CD14-positive monocyte (primary cell): ENCODE measurements at regions not wholly inside any gene's neighbourhood (a gene's known extent, or its start where the extent isn't known, plus 50 kb on each side); places are given as distances from the start of the nearest gene placed in this dataset.

ENCODE experiments used
- DNase-seq, 3 donors: peaks; one replicate each; pipeline ENCODE4 v3.0.0-alpha.2; 2011 to 2022
- H2AFZ ChIP-seq: 2 replicates; pipeline ENCODE4 v1.6.0; 2012; ENCODE audit warnings: mild to moderate bottlenecking, low read depth, low read length, inconsistent platforms; ENCODE audit not compliant: insufficient read depth, poor library complexity, severe bottlenecking
- H3K27ac ChIP-seq, 2 donors: 1 replicate in 1 of 2; 2 replicates in 1 of 2; pipeline ENCODE4 v1.5.1; 2012 to 2013; ENCODE audit warnings: low read length in 2 of 2, control low read depth in 1 of 2, inconsistent platforms in 1 of 2, low read depth in 1 of 2, mild to moderate bottlenecking in 1 of 2
- H3K27me3 ChIP-seq, 2 donors: one replicate each; pipeline versions ENCODE4 v1.6.0 to v1.6.1; 2011 to 2013; ENCODE audit warnings: low read length in 2 of 2; ENCODE audit not compliant: control insufficient read depth in 2 of 2, insufficient read depth in 2 of 2
- H3K36me3 ChIP-seq, 2 donors: replicated peaks in 1 of 2; 1 replicate in 1 of 2; 2 replicates in 1 of 2; pipeline versions ENCODE4 v1.5.1 to v1.6.1; 2012 to 2013; ENCODE audit warnings: low read length in 2 of 2, control low read depth in 1 of 2, inconsistent platforms in 1 of 2, mild to moderate bottlenecking in 1 of 2; ENCODE audit not compliant: insufficient read depth in 2 of 2, control insufficient read depth in 1 of 2
- H3K4me1 ChIP-seq, 2 donors: 1 replicate in 1 of 2; 2 replicates in 1 of 2; pipeline versions ENCODE4 v1.5.1 to v1.6.1; 2012 to 2013; ENCODE audit warnings: low read length in 2 of 2, control low read depth in 1 of 2, inconsistent platforms in 1 of 2, mild to moderate bottlenecking in 1 of 2, moderate library complexity in 1 of 2; ENCODE audit not compliant: insufficient read depth in 2 of 2, control insufficient read depth in 1 of 2
- H3K4me2 ChIP-seq: replicated peaks from 2 replicates; pipeline ENCODE3; 2012; ENCODE audit warnings: low read length, moderate library complexity, mild to moderate bottlenecking; ENCODE audit not compliant: poor library complexity, severe bottlenecking; ENCODE audit errors: extremely low read depth
- H3K4me3 ChIP-seq, 3 experiments: fragments of 200-600 bp in 1 of 3; sonication (generic) in 1 of 3; replicated peaks in 1 of 3; 1 replicate in 2 of 3; 2 replicates in 1 of 3; pipeline ENCODE4 v1.5.1; 2011 to 2013; ENCODE audit warnings: low read length in 3 of 3, mild to moderate bottlenecking in 3 of 3, control low read depth in 2 of 3, low read depth in 2 of 3, inconsistent platforms in 1 of 3, moderate library complexity in 1 of 3
- H3K79me2 ChIP-seq: 2 replicates; pipeline ENCODE4 v1.6.0; 2012; ENCODE audit warnings: mild to moderate bottlenecking, control low read depth, inconsistent platforms, low read length, moderate library complexity; ENCODE audit not compliant: insufficient read depth
- H3K9ac ChIP-seq: 2 replicates; pipeline ENCODE4 v1.6.0; 2017; ENCODE audit warnings: low read length, mild to moderate bottlenecking; ENCODE audit not compliant: insufficient read depth, poor library complexity, severe bottlenecking
- H3K9me3 ChIP-seq, 2 donors: replicated peaks in 1 of 2; 1 replicate in 1 of 2; 2 replicates in 1 of 2; pipeline versions ENCODE4 v1.5.1 to v1.6.1; 2012 to 2013; ENCODE audit warnings: low read length in 2 of 2, control low read depth in 1 of 2; ENCODE audit not compliant: control insufficient read depth in 1 of 2, insufficient read depth in 1 of 2
- H4K20me1 ChIP-seq: 2 replicates; pipeline ENCODE4 v1.6.0; 2012; ENCODE audit warnings: mild to moderate bottlenecking, low read length, control low read depth, moderate library complexity; ENCODE audit not compliant: insufficient read depth
- H3K27ac Mint-ChIP-seq, 7 donors: one replicate each; pipeline ENCODE4 v1.8.0; 2020; ENCODE audit warnings: mild to moderate bottlenecking in 7 of 7, mixed read lengths in 7 of 7, moderate library complexity in 6 of 7, inconsistent platforms in 2 of 7
- H3K27me3 Mint-ChIP-seq, 3 donors: one replicate each; pipeline ENCODE4 v1.8.0; 2021 to 2022; ENCODE audit warnings: low read depth in 3 of 3, mild to moderate bottlenecking in 3 of 3, mixed read lengths in 3 of 3, moderate library complexity in 3 of 3, inconsistent platforms in 1 of 3
- H3K36me3 Mint-ChIP-seq, 2 donors: one replicate each; pipeline ENCODE4 v1.8.0; 2020; ENCODE audit warnings: mixed read lengths in 2 of 2, inconsistent platforms in 1 of 2, mild to moderate bottlenecking in 1 of 2
- H3K4me1 Mint-ChIP-seq: one replicate; pipeline ENCODE4 v1.8.0; 2020; ENCODE audit warnings: mild to moderate bottlenecking, mixed read lengths
- H3K4me3 Mint-ChIP-seq, 2 donors: one replicate each; pipeline ENCODE4 v1.8.0; 2020; ENCODE audit warnings: mild to moderate bottlenecking in 2 of 2, mixed read lengths in 2 of 2, moderate library complexity in 1 of 2
- H3K9me3 Mint-ChIP-seq, 7 donors: one replicate each; pipeline ENCODE4 v1.8.0; 2020 to 2022; ENCODE audit warnings: mixed read lengths in 7 of 7, mild to moderate bottlenecking in 6 of 7, moderate library complexity in 6 of 7, inconsistent platforms in 2 of 7
- WGBS: methylation state at CpG from one replicate; pipeline ENCODE4 v1.1.5; 2013; ENCODE audit warnings: missing lambda C conversion rate; ENCODE audit not compliant: insufficient coverage; 5-methylcytosine and 5-hydroxymethylcytosine counted together
- intact Hi-C, 2 donors: fragments of 100-400 bp; cut with micrococcal nuclease; formaldehyde crosslinking; loops; one replicate each; pipeline versions ENCODE4 v1.15.0 to v1.15.1; 2023
- TF ChIP-seq, protein P1 (sequence below): fragments of 200-600 bp; IDR thresholded peaks from one replicate; pipeline ENCODE4 v1.8.0; 2022; ENCODE audit warnings: antibody characterized with exemption, mild to moderate bottlenecking

DNA sequence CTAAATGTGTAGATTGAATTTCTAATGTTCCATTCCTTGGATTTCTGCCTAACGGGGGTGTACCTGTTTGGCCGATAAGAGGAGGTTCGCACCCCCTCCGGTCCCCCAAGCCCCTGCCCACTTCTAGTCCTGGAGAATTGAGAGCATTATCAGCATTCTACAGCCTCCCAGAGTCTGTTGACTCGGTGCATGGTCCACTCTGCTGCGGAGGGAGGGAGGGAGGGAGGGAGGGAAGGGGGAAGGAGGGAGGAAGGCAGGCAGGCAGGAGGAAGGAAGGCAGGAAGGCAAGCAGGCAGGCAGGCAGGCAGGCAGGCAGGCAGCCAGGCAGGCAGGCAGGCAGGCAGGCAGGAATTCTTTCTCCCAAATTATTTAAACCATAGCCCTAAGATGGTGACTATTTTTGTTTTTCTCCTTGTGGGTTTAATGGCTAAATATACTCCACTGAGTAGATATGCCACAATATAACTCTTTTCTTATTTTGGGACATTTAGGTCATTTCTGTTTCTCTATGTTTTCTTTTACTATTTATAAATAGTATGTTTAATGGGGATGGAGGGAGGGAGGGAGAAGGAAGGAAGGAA is 69.5 kb upstream of the CHST15 start:
- H3K36me3 ChIP-seq, result no peaks in the 10 kb centered on the region
- no peak overlapping the region for H3K9ac ChIP-seq
- Mint-ChIP-seq H3K36me3 (peaks cover 0 to 5% of the 10 kb centered on the region in 2 donors), H3K4me3 (no peak overlapping the region), H3K27ac (no peak overlapping the region), H3K27me3 (peaks cover 17 to 45% (median 28%) of the 10 kb centered on the region in 3 donors), H3K4me1 (peaks cover 3% of the 10 kb centered on the region), H3K9me3 (peaks cover 8 to 15% (median 12%) of the 10 kb centered on the region in 7 donors)
- no peaks in the 10 kb centered on the region for H3K4me1 ChIP-seq
- TF ChIP-seq, protein P1, sequence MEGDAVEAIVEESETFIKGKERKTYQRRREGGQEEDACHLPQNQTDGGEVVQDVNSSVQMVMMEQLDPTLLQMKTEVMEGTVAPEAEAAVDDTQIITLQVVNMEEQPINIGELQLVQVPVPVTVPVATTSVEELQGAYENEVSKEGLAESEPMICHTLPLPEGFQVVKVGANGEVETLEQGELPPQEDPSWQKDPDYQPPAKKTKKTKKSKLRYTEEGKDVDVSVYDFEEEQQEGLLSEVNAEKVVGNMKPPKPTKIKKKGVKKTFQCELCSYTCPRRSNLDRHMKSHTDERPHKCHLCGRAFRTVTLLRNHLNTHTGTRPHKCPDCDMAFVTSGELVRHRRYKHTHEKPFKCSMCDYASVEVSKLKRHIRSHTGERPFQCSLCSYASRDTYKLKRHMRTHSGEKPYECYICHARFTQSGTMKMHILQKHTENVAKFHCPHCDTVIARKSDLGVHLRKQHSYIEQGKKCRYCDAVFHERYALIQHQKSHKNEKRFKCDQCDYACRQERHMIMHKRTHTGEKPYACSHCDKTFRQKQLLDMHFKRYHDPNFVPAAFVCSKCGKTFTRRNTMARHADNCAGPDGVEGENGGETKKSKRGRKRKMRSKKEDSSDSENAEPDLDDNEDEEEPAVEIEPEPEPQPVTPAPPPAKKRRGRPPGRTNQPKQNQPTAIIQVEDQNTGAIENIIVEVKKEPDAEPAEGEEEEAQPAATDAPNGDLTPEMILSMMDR, result no peak
- H3K4me3 ChIP-seq, result no peak overlapping the region
- DNase-seq, result no peak
- peaks cover 0 to 10% of the 10 kb centered on the region in 2 donors for H3K9me3 ChIP-seq
- no peak overlapping the region for H3K4me2 ChIP-seq
- intact Hi-C loops, result no loop called here
- H2AFZ ChIP-seq, result no peak overlapping the region
- H3K27ac ChIP-seq, result no peak overlapping the region
- no peaks in the 10 kb centered on the region for H3K79me2 ChIP-seq
- H4K20me1 ChIP-seq, result no peaks in the 10 kb centered on the region
- H3K27me3 ChIP-seq, result peaks cover 0 to 9% of the 10 kb centered on the region in 2 donors
- no CpG with 5 or more reads among the region's 6 CpGs for WGBS

DNA sequence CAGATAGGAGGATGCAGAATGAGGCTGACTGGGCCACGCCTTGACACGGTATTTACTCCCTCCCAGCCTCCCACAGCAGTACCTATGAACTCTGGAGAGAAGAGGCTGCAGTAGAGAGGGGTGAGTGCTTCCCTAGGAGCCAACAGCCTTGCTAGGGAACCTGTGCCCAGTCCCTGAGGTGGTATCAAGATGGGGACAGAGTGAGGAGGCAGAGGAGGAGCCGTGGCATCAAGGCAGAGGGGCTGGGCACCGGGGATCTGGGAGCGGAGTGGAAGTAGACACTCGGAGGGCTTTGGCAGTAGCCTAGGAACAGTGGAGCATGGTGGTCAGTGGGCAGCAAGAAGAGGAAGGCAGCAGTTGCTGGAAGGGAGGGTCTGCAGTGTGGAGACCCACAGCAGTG is 68.7 kb upstream of the CHST15 start:
- intact Hi-C loops, result no loop called here
- DNase-seq, result no peak
- Histone ChIP-seq H3K27ac (no peak overlapping the region), H2AFZ (no peak overlapping the region), H3K36me3 (no peaks in the 10 kb centered on the region), H3K9ac (no peak overlapping the region), H3K4me1 (no peaks in the 10 kb centered on the region), H3K9me3 (peaks cover 0 to 8% of the 10 kb centered on the region in 2 donors), H3K27me3 (peaks cover 0 to 9% of the 10 kb centered on the region in 2 donors), H3K4me2 (no peak overlapping the region), H3K4me3 (no peak overlapping the region), H4K20me1 (no peaks in the 10 kb centered on the region), H3K79me2 (no peaks in the 10 kb centered on the region)
- 100% methylated on average over 3 of the region's 6 CpGs for WGBS
- H3K9me3 Mint-ChIP-seq, result peaks cover 6 to 12% (median 11%) of the 10 kb centered on the region in 7 donors
- H3K36me3 Mint-ChIP-seq, result peaks cover 0 to 5% of the 10 kb centered on the region in 2 donors
- H3K4me3 Mint-ChIP-seq, result peak overlapping the region in 1 of 2 donors; percentile 47
- no peak overlapping the region for H3K27ac Mint-ChIP-seq
- H3K4me1 Mint-ChIP-seq, result peaks cover 2% of the 10 kb centered on the region
- TF ChIP-seq, protein P1, result no peak
- peaks cover 17 to 45% (median 27%) of the 10 kb centered on the region in 3 donors for H3K27me3 Mint-ChIP-seq
